ENCODE measurements at regions not wholly inside any gene's neighbourhood (a gene's known extent, or its start where the extent isn't known, plus 50 kb on each side); places are given as distances from the start of the nearest gene placed in this dataset.

GRCh38 chr18:39491408-39491807, 1925.8 kb upstream of the CELF4 start:
- no peak for TF ChIP-seq POLR2A (IDR thresholded peaks at IDR 0.05; ENCODE audit: extremely low read depth, insufficient read length)
- TF ChIP-seq CTCF (IDR thresholded peaks at IDR 0.05; ENCODE audit: low read depth, low read length) = no peak
